Fibroblast of skin of scalp (primary cell): ENCODE measurements at regions not wholly inside any gene's neighbourhood (a gene's known extent, or its start where the extent isn't known, plus 50 kb on each side); places are given as distances from the start of the nearest gene placed in this dataset.
"Not testable (repeated sequence)": the region's sequence is repeated elsewhere in the genome, so short reads cannot be mapped to it uniquely, and the experiment has no call there.

ENCODE experiments used
- DNase-seq: peaks from one replicate; pipeline ENCODE4 v3.0.0-alpha.2; 2013

GRCh38 chr1:38608202-38608864 lies 251.2 kb downstream of the RRAGC start:
- DNase-seq: peak; percentile 43

GRCh38 chr1:38607526-38607925 lies 252.0 kb downstream of the RRAGC start:
- DNase-seq: no peak

GRCh38 chr1:38605063-38605462 lies 254.5 kb downstream of the RRAGC start:
- DNase-seq: no peak

- DNase-seq: no peak
Observed at GRCh38 chr1:38603907-38604306, 255.7 kb downstream of the RRAGC start.

GRCh38 chr1:38600905-38601304 lies 258.7 kb downstream of the RRAGC start:
- DNase-seq: no peak

- no peak for DNase-seq
Observed at GRCh38 chr1:38600286-38600685, 259.3 kb downstream of the RRAGC start.

- no peak for DNase-seq
Observed at GRCh38 chr1:38598118-38598517, 261.5 kb downstream of the RRAGC start.

- peak; percentile 28 for DNase-seq
Observed at GRCh38 chr1:38589036-38589435, 270.5 kb downstream of the RRAGC start.

GRCh38 chr1:38587766-38588165 lies 271.8 kb downstream of the RRAGC start:
- no peak for DNase-seq

- peak; percentile 31 for DNase-seq
Observed at GRCh38 chr1:38586993-38587646, 272.5 kb downstream of the RRAGC start.

GRCh38 chr1:38585971-38586370 lies 273.6 kb downstream of the RRAGC start:
- DNase-seq: no peak

GRCh38 chr1:38585460-38585859 lies 274.1 kb downstream of the RRAGC start:
- no peak for DNase-seq

GRCh38 chr1:38584448-38585355 lies 274.9 kb downstream of the RRAGC start:
- no peak for DNase-seq

- not testable (repeated sequence) for DNase-seq
Observed at GRCh38 chr1:38583287-38583686, 276.3 kb downstream of the RRAGC start.

GRCh38 chr1:38581396-38581795 lies 278.2 kb downstream of the RRAGC start:
- no peak for DNase-seq

GRCh38 chr1:38580594-38580993 lies 279.0 kb downstream of the RRAGC start:
- no peak for DNase-seq

GRCh38 chr1:38579056-38579455 lies 280.5 kb downstream of the RRAGC start:
- no peak for DNase-seq

GRCh38 chr1:38578271-38578951 lies 281.2 kb downstream of the RRAGC start:
- DNase-seq: no peak

- DNase-seq: no peak
Observed at GRCh38 chr1:38577937-38578270, 281.7 kb downstream of the RRAGC start.

- no peak for DNase-seq
Observed at GRCh38 chr1:38577385-38577784, 282.2 kb downstream of the RRAGC start.

- no peak for DNase-seq
Observed at GRCh38 chr1:38576241-38576640, 283.3 kb downstream of the RRAGC start.

GRCh38 chr1:38571726-38572125 lies 287.8 kb downstream of the RRAGC start:
- no peak for DNase-seq

- DNase-seq: no peak
Observed at GRCh38 chr1:38570657-38570975, 289.0 kb downstream of the RRAGC start.
